Caco-2 (cell line): ENCODE measurements at regions not wholly inside any gene's neighbourhood (a gene's known extent, or its start where the extent isn't known, plus 50 kb on each side); places are given as distances from the start of the nearest gene placed in this dataset.
A peak's percentile ranks its signal among the peaks of the same experiment; 100 is the strongest.
"Not testable (repeated sequence)": the region's sequence is repeated elsewhere in the genome, so short reads cannot be mapped to it uniquely, and the experiment has no call there.

ENCODE experiments used
- BruUV-seq: library from RNA; stranded (reverse); fragments of 400-500 nt; replicated peaks from 2 replicates; lab custom pipeline; 2021; lab: Mats Ljungman, UMichigan
- CTCF ChIA-PET: fragments of 300-600 bp; sonication (Branson Sonifier 250); formaldehyde crosslinking; loops from one replicate; lab custom pipeline; 2022; ENCODE audit warnings: antibody characterized with exemption; lab: Charles Lee
- POLR2A ChIA-PET: fragments of 300-600 bp; sonication (Branson Sonifier 250); formaldehyde crosslinking; loops from one replicate; lab custom pipeline; 2022; ENCODE audit warnings: antibody characterized with exemption; lab: Charles Lee
- DNase-seq, 2 experiments: peaks; one replicate each; pipeline versions ENCODE4 v3.0.0 to v3.0.0-alpha.2; 2020 to 2022
- H3K27me3 ChIP-seq: replicated peaks from 2 replicates; pipeline ENCODE4 v1.6.0; 2011; ENCODE audit warnings: low read length; ENCODE audit not compliant: control insufficient read depth, insufficient read depth
- H3K36me3 ChIP-seq: 2 replicates; pipeline ENCODE4 v1.5.1; 2011; ENCODE audit warnings: low read length; ENCODE audit not compliant: control insufficient read depth, insufficient read depth
- H3K4me1 ChIP-seq: fragments of 250-450 bp; sonication (Bioruptor Pico); 2 replicates; pipeline ENCODE4 v1.5.1; 2020; ENCODE audit warnings: mild to moderate bottlenecking
- H3K4me3 ChIP-seq: 2 replicates; pipeline ENCODE4 v1.5.1; 2011; ENCODE audit warnings: low read depth, mild to moderate bottlenecking, control low read depth, low read length
- H3K9me3 ChIP-seq: fragments of 250-450 bp; sonication (Bioruptor Pico); 2 replicates; pipeline ENCODE4 v1.5.1; 2020; ENCODE audit warnings: mild to moderate bottlenecking, moderate library complexity
- H3K27ac Mint-ChIP-seq: one replicate; pipeline ENCODE4 v1.8.0; 2022; ENCODE audit warnings: mixed read lengths; ENCODE audit not compliant: unreplicated experiment
- H3K27me3 Mint-ChIP-seq: one replicate; pipeline ENCODE4 v1.8.0; 2022; ENCODE audit warnings: mixed read lengths; ENCODE audit not compliant: insufficient read depth, unreplicated experiment
- H3K36me3 Mint-ChIP-seq: one replicate; pipeline ENCODE4 v1.8.0; 2022; ENCODE audit warnings: mild to moderate bottlenecking, mixed read lengths; ENCODE audit not compliant: insufficient read depth, unreplicated experiment
- H3K4me1 Mint-ChIP-seq: one replicate; pipeline ENCODE4 v1.8.0; 2022; ENCODE audit warnings: low read depth, mixed read lengths; ENCODE audit not compliant: unreplicated experiment
- H3K4me3 Mint-ChIP-seq: one replicate; pipeline ENCODE4 v1.8.0; 2022; ENCODE audit warnings: mild to moderate bottlenecking, moderate library complexity, mixed read lengths; ENCODE audit not compliant: unreplicated experiment
- H3K9me3 Mint-ChIP-seq: one replicate; pipeline ENCODE4 v1.8.0; 2022; ENCODE audit warnings: mixed read lengths; ENCODE audit not compliant: unreplicated experiment
- intact Hi-C: fragments of 100-400 bp; cut with micrococcal nuclease; formaldehyde crosslinking; loops from one replicate; pipeline ENCODE4 v1.10.0; 2022; ENCODE audit not compliant: unreplicated experiment
- TF ChIP-seq, protein P1 (sequence below), 2 experiments: fragments of 200-600 bp in 1 of 2; IDR thresholded peaks; 1 replicate in 1 of 2; 2 replicates in 1 of 2; pipeline versions ENCODE4 v1.5.1 to v1.8.0; 2011 to 2022; ENCODE audit warnings: antibody characterized with exemption in 1 of 2, control low read depth in 1 of 2, inconsistent platforms in 1 of 2, low read depth in 1 of 2, low read length in 1 of 2, mild to moderate bottlenecking in 1 of 2, moderate library complexity in 1 of 2; ENCODE audit not compliant: insufficient read depth in 1 of 2, severe bottlenecking in 1 of 2, unreplicated experiment in 1 of 2

DNA sequence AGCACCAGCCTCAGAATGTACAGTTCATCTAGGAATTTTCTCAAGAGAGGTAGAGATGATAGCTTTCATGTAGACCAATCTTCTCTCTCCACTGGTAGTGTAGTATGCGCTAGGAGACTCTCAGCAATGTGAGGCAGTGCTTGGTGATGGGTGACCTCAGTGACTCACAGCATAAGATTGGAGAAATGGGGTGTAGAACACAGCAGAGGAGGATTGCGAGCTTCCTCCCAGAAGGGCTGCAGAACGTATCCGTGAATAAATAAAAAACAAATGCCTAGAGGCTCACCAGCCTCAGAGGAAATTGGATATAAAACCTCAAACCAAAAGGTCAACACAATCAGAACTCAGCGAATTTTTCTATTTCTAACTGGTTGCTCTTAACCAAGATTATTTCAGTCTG, 182.9 kb upstream of the RXFP2 start:
- no peaks in the 10 kb centered on the region for H3K4me1 ChIP-seq
- no peak for DNase-seq
- H3K27me3 ChIP-seq = no peaks in the 10 kb centered on the region
- Mint-ChIP-seq H3K27ac (no peak overlapping the region), H3K9me3 (no peaks in the 10 kb centered on the region), H3K4me3 (no peak overlapping the region), H3K36me3 (no peaks in the 10 kb centered on the region), H3K4me1 (no peaks in the 10 kb centered on the region), H3K27me3 (no peaks in the 10 kb centered on the region)
- no peaks in the 10 kb centered on the region for H3K36me3 ChIP-seq
- CTCF ChIA-PET = no interaction called here
- no TSS peak for BruUV-seq
- H3K9me3 ChIP-seq = no peaks in the 10 kb centered on the region
- POLR2A ChIA-PET = no interaction called here
- H3K4me3 ChIP-seq = no peak overlapping the region
- TF ChIP-seq, protein P1, sequence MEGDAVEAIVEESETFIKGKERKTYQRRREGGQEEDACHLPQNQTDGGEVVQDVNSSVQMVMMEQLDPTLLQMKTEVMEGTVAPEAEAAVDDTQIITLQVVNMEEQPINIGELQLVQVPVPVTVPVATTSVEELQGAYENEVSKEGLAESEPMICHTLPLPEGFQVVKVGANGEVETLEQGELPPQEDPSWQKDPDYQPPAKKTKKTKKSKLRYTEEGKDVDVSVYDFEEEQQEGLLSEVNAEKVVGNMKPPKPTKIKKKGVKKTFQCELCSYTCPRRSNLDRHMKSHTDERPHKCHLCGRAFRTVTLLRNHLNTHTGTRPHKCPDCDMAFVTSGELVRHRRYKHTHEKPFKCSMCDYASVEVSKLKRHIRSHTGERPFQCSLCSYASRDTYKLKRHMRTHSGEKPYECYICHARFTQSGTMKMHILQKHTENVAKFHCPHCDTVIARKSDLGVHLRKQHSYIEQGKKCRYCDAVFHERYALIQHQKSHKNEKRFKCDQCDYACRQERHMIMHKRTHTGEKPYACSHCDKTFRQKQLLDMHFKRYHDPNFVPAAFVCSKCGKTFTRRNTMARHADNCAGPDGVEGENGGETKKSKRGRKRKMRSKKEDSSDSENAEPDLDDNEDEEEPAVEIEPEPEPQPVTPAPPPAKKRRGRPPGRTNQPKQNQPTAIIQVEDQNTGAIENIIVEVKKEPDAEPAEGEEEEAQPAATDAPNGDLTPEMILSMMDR (IDR thresholded peaks at IDR 0.05; ENCODE audit: insufficient read depth in 1 of 2, low read depth in 1 of 2, low read length in 1 of 2, severe bottlenecking in 1 of 2, unreplicated experiment in 1 of 2) = no peak
- intact Hi-C loops = no loop called here

DNA sequence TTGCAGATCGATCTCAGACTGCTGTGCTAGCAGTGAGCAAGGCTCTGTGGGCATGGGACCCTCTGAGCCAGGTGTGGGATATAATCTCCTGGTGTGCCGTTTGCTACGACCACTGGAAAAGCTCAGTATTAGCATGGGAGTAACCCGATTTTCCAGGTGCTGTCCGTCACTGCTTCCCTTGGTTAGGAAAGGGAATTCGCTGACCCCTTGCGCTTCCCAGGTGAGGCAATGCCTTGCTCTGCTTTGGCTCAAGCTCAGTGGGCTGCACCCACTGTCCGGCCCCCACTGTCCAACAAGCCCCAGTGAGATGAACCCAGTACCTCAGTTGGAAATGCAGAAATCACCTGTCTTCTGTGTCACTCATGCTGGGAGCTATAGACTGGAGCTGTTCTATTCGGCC, 155.1 kb upstream of the RXFP2 start:
- H3K27me3 ChIP-seq, CTCF ChIA-PET, H3K36me3 ChIP-seq, H3K36me3 Mint-ChIP-seq, H3K27ac Mint-ChIP-seq, H3K4me3 Mint-ChIP-seq, DNase-seq, H3K9me3 ChIP-seq, H3K27me3 Mint-ChIP-seq, intact Hi-C loops, H3K4me3 ChIP-seq, BruUV-seq: not testable (repeated sequence)
- POLR2A ChIA-PET = interaction anchor here (0.6 kb wide), 1 partner anchor 661 kb away, joined by 3 read pairs; no protein-coding TSS in a partner anchor
- Mint-ChIP-seq H3K9me3 (peaks cover 20% of the 10 kb centered on the region), H3K4me1 (peaks cover 21% of the 10 kb centered on the region)
- peaks cover 30% of the 10 kb centered on the region for H3K4me1 ChIP-seq

DNA sequence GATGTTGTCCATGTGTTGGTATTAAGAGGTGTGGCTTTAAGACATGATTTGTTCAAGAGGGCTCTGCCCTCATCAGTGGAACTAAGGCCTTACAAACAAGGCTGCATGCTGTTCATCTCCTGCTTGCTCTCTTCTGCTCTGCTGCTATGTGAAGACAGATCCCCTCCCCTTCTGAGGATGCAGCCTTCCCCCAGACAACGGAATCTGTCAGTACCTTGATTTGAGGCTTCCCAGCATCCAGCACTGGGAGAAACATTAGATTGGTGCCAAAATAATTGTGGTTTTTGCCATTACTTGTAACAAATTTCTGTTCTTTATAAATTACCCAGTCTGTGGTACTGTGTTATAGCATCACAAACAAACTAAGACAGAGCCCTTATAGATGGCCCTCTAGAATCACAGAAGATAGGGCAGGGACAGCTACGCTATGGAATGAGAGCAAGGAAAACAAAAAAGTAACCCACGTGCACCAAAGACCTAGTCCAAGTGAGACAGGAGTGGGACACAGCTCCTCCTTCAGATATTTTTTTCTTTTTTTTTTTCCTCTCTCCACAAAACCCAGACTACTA, 151.5 kb upstream of the RXFP2 start:
- Histone ChIP-seq H3K36me3 (no peaks in the 10 kb centered on the region; the same call in 1 of the 2 replicates), H3K9me3 (peaks cover 9% of the 10 kb centered on the region; the same call in 1 of the 2 replicates), H3K27me3 (no peaks in the 10 kb centered on the region), H3K4me3 (no peak overlapping the region), H3K4me1 (peaks cover 54% of the 10 kb centered on the region)
- TF ChIP-seq, protein P1 (IDR thresholded peaks at IDR 0.05; ENCODE audit: insufficient read depth in 1 of 2, low read depth in 1 of 2, low read length in 1 of 2, severe bottlenecking in 1 of 2, unreplicated experiment in 1 of 2) = no peak
- CTCF ChIA-PET = interaction anchor here (0.7 to 1.1 kb wide), 2 partner anchors 50 to 737 kb away, joined by 3 to 8 read pairs; no protein-coding TSS in a partner anchor
- Mint-ChIP-seq H3K4me3 (peak overlapping the region; percentile 58), H3K36me3 (peaks cover 7% of the 10 kb centered on the region), H3K9me3 (peaks cover 21% of the 10 kb centered on the region), H3K27me3 (no peaks in the 10 kb centered on the region), H3K4me1 (peaks cover 28% of the 10 kb centered on the region), H3K27ac (peak overlapping the region; percentile 96)
- intact Hi-C loops = loop anchor here (1.0 kb wide), 2 partner anchors 18 to 49 kb away; no protein-coding TSS in a partner anchor
- BruUV-seq = TSS peak; percentile 37
- peak in 1 of 2 experiments; percentile 15 for DNase-seq
- POLR2A ChIA-PET = interaction anchor here (1.6 kb wide), 1 partner anchor 18 kb away, joined by 4 read pairs; no protein-coding TSS in a partner anchor
